HG02852 (cell line): ENCODE measurements at regions not wholly inside any gene's neighbourhood (a gene's known extent, or its start where the extent isn't known, plus 50 kb on each side); places are given as distances from the start of the nearest gene placed in this dataset.

Experiments used
- ATAC-seq: cut with Tn5 transposase; IDR thresholded peaks from one replicate; pipeline ENCODE4 v1.9.1; 2021; ENCODE audit warnings: mild to moderate bottlenecking, moderate library complexity; ENCODE audit not compliant: unreplicated experiment

- no peak for ATAC-seq
Observed at GRCh38 chr2:84290537-84290936, 168.5 kb downstream of the SUCLG1 start.

- ATAC-seq: no peak
Observed at GRCh38 chr2:84288293-84288692, 170.8 kb downstream of the SUCLG1 start.

- ATAC-seq: no peak
Observed at GRCh38 chr2:84286878-84287277, 172.2 kb downstream of the SUCLG1 start.

GRCh38 chr2:84285056-84285747 is 173.9 kb downstream of the SUCLG1 start:
- no peak for ATAC-seq

- no peak for ATAC-seq
Observed at GRCh38 chr2:84283506-84283905, 175.6 kb downstream of the SUCLG1 start.

- no peak for ATAC-seq
Observed at GRCh38 chr2:84281510-84281909, 177.6 kb downstream of the SUCLG1 start.

GRCh38 chr2:84280873-84281272 is 178.2 kb downstream of the SUCLG1 start:
- no peak for ATAC-seq

GRCh38 chr2:84278386-84278785 is 180.7 kb downstream of the SUCLG1 start:
- ATAC-seq: no peak

- no peak for ATAC-seq
Observed at GRCh38 chr2:84276590-84277255, 182.4 kb downstream of the SUCLG1 start.

GRCh38 chr2:84273406-84273805 is 185.7 kb downstream of the SUCLG1 start:
- no peak for ATAC-seq

- ATAC-seq: no peak
Observed at GRCh38 chr2:84271977-84272376, 187.1 kb downstream of the SUCLG1 start.

GRCh38 chr2:84257831-84258230 is 201.2 kb downstream of the SUCLG1 start:
- no peak for ATAC-seq

- ATAC-seq: no peak
Observed at GRCh38 chr2:84251651-84252302, 207.3 kb downstream of the SUCLG1 start.

- no peak for ATAC-seq
Observed at GRCh38 chr2:84249140-84249539, 209.9 kb downstream of the SUCLG1 start.

GRCh38 chr2:84247532-84247931 is 211.5 kb downstream of the SUCLG1 start:
- ATAC-seq: no peak

GRCh38 chr2:84243788-84244733 is 215.0 kb downstream of the SUCLG1 start:
- no peak for ATAC-seq

GRCh38 chr2:84238907-84239306 is 220.2 kb downstream of the SUCLG1 start:
- no peak for ATAC-seq

GRCh38 chr2:84236288-84236687 is 222.8 kb downstream of the SUCLG1 start:
- ATAC-seq: no peak

GRCh38 chr2:84234103-84234502 is 225.0 kb downstream of the SUCLG1 start:
- ATAC-seq: no peak

- ATAC-seq: no peak
Observed at GRCh38 chr2:84231478-84231877, 227.6 kb downstream of the SUCLG1 start.

GRCh38 chr2:84224121-84224520 is 235.0 kb downstream of the SUCLG1 start:
- ATAC-seq: no peak
